Aorta (tissue), 5 donors: ENCODE measurements at regions not wholly inside any gene's neighbourhood (a gene's known extent, or its start where the extent isn't known, plus 50 kb on each side); places are given as distances from the start of the nearest gene placed in this dataset.

ENCODE experiments used
- ATAC-seq: fragments of 200-7000 bp; cut with Tn5 transposase; one replicate; pipeline ENCODE4 v1.9.1; 2022; ENCODE audit warnings: moderate library complexity; ENCODE audit not compliant: low FRiP score
- DNase-seq, 2 donors: peaks; one replicate each; pipeline ENCODE4 v3.0.0-alpha.2; 2020
- H3K27ac ChIP-seq, 2 donors: one replicate each; pipeline ENCODE4 v1.5.1; 2013; ENCODE audit warnings: low read length in 2 of 2, mild to moderate bottlenecking in 2 of 2, moderate library complexity in 2 of 2, control low read depth in 1 of 2, inconsistent platforms in 1 of 2, low read depth in 1 of 2
- H3K27me3 ChIP-seq, 2 donors: one replicate each; pipeline ENCODE4 v1.6.1; 2013; ENCODE audit warnings: control low read depth in 1 of 2, low read length in 1 of 2, mild to moderate bottlenecking in 1 of 2, moderate library complexity in 1 of 2; ENCODE audit not compliant: insufficient read depth in 2 of 2, control insufficient read depth in 1 of 2
- H3K36me3 ChIP-seq, 2 donors: one replicate each; pipeline ENCODE4 v1.6.1; 2013; ENCODE audit warnings: control low read depth in 1 of 2, low read length in 1 of 2, mild to moderate bottlenecking in 1 of 2; ENCODE audit not compliant: insufficient read depth in 2 of 2, control insufficient read depth in 1 of 2
- H3K4me1 ChIP-seq, 2 donors: one replicate each; pipeline ENCODE4 v1.6.1; 2013; ENCODE audit warnings: low read length in 2 of 2, control low read depth in 1 of 2, mild to moderate bottlenecking in 1 of 2, moderate library complexity in 1 of 2; ENCODE audit not compliant: insufficient read depth in 2 of 2, control insufficient read depth in 1 of 2
- H3K4me3 ChIP-seq, 2 donors: one replicate each; pipeline ENCODE4 v1.5.1; 2013; ENCODE audit warnings: low read length in 2 of 2, control low read depth in 1 of 2, mild to moderate bottlenecking in 1 of 2
- H3K9me3 ChIP-seq: one replicate; pipeline ENCODE4 v1.6.1; 2013; ENCODE audit warnings: mild to moderate bottlenecking, low read length; ENCODE audit not compliant: control insufficient read depth
- WGBS, 2 donors: extraction: QIAGEN DNeasy Blood & Tissue Kit; methylation state at CpG; one replicate each; pipeline ENCODE4 v1.1.7; 2013; 5-methylcytosine and 5-hydroxymethylcytosine counted together
- intact Hi-C, 2 donors: fragments of 100-400 bp; cut with DNase I; formaldehyde crosslinking; loops; one replicate each; pipeline versions ENCODE4 v1.14.2 to v1.15.0; 2022
- donor health status: healthy with polysubstance abuse.
- donor health status: Bipolar disorder and iron deficiency.
- donor health status: DM: no; HTN: no; CAD: no.
- donor health status: DM: no; HTN: no; CAD: no.
- donor health status: DM: yes; HTN: yes; CAD: no.

DNA sequence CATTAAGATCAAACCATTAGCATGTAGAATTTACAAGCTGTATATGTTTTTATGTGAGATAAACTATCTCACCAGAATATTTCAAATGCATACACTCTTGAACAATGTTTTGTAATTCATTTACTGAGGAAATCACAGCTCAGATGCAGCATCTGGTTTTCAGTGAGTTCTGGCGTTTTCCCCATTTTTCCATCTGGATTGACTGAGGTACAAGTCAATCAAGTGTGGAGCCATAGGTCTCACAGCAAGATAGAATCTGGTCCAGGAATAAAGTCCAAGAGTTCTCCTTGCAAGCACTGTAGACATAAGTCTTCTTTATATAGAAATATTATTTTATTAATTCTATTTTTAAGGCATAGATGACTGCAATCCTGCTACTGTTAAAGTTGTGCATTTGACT, 219.3 kb downstream of the ZBBX start:
- H3K27me3 ChIP-seq = no peaks in the 10 kb centered on the region
- no peak overlapping the region for H3K4me3 ChIP-seq
- no peak for DNase-seq
- 53 to 79% methylated on average over 1 of the region's 1 CpG for WGBS, 2 donors
- H3K36me3 ChIP-seq = no peaks in the 10 kb centered on the region
- intact Hi-C loops = no loop called here
- H3K9me3 ChIP-seq = no peaks in the 10 kb centered on the region
- no peak for ATAC-seq
- H3K27ac ChIP-seq = no peak overlapping the region
- H3K4me1 ChIP-seq = no peaks in the 10 kb centered on the region

DNA sequence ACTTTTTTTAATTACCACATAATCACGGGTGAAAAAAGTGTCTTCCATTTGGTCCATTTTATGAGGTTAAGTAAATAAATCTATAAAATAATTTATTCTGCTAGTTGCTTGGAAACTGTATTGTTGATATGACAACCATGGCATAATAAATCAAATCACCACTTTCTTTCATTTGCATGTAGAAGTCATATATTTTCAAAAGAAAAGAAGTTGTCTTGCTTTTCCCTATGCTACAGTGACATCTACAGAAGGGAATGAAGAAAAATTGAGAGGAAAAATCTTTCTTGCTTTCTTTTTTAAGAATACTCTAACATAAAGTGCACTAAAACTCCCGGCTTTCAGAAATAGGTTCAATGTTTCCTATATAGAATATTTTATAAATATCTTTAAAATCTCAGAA, 228.5 kb downstream of the ZBBX start:
- no peak overlapping the region for H3K27ac ChIP-seq
- ATAC-seq (no peak), DNase-seq (no peak)
- H3K36me3 ChIP-seq = no peaks in the 10 kb centered on the region
- H3K9me3 ChIP-seq = no peaks in the 10 kb centered on the region
- no peaks in the 10 kb centered on the region for H3K4me1 ChIP-seq
- intact Hi-C loops = no loop called here
- H3K4me3 ChIP-seq = no peak overlapping the region
- WGBS, 2 donors = 29% methylated on average over 2 of the region's 2 CpGs
- no peaks in the 10 kb centered on the region for H3K27me3 ChIP-seq

DNA sequence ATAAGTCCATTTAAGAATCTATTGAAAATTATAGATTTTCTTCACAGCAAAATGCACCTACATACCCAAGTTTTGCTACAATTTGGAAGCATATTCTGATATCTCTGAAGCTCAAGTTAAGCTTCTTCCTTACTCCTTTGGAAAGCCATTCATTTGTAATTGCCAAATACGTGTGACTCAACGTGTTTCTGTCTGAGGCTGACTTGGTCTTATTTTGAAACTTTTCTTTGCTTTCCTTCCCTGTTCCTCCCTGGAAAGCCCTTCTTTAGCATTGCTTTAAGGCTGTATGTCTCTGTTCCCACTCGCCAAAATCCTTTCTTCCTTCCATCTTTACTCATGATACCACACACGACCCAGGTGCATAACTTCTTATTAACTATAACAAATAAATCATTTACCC, 232.0 kb downstream of the ZBBX start:
- 81 to 86% methylated on average over 4 of the region's 4 CpGs for WGBS, 2 donors
- Histone ChIP-seq H3K9me3 (no peaks in the 10 kb centered on the region), H3K27me3 (no peaks in the 10 kb centered on the region), H3K4me3 (no peak overlapping the region), H3K4me1 (no peaks in the 10 kb centered on the region), H3K27ac (no peak overlapping the region), H3K36me3 (no peaks in the 10 kb centered on the region)
- ATAC-seq = no peak
- no peak for DNase-seq
- intact Hi-C loops = no loop called here

DNA sequence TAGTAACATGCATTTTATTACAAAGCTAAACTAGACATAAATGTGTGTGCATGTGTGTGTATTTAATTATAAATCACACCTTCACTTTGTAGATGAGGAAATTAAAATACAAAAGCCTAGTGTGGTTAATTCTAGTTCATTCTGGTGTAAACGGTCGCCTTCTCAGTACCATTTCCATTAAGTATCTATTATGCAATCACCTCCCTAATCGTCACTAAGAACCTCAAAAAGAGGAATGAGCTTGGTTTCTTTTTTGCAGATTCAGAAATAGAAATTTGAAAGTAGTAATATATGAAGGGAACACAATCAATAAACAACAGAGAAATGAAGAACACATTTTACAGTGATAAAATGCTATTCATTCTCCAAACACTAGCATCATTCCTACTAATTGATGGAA, 233.2 kb downstream of the ZBBX start:
- ATAC-seq (no peak), DNase-seq (no peak)
- no peaks in the 10 kb centered on the region for H3K36me3 ChIP-seq
- H3K9me3 ChIP-seq = no peaks in the 10 kb centered on the region
- no peak overlapping the region for H3K4me3 ChIP-seq
- H3K4me1 ChIP-seq = no peaks in the 10 kb centered on the region
- H3K27ac ChIP-seq = no peak overlapping the region
- WGBS, 2 donors = 68 to 85% methylated on average over 3 of the region's 3 CpGs
- H3K27me3 ChIP-seq = no peaks in the 10 kb centered on the region
- intact Hi-C loops = no loop called here

DNA sequence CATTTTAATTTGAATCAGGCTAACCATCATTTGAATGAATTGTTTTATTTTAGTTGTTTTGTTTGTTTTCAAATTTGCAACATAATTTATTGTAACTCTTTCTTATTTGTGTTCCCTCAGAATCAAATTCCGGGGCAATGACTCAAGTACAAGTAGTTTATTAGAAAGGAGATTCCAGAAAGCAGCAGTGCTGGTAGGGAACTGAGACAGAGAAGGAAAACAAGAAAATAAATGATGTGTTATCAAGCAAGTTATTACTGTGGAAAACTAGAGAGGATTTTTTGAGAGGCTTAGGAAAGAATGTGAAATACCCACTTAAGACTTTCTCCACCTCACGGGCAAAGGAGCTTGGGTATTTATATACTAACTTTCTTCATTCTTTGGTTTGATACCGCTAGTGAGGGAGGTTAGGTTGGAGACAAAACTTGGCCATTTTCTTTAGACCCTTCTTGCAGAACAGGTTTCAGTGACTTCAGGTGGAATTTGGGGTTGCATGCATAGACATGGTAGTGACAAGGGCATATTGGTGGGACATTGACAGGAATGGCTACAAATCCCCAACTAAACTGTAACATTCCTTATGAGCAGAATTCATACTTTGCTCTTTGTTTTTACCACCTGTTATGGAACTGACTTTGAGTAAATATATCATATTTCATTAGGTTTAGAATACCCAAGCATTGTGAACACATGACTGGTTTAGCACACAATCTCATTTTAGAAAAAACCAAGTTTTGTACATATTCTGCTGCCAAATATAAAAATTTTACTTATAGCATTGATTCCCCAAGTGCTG, 254.3 kb downstream of the ZBBX start:
- DNase-seq = no peak
- H3K4me1 ChIP-seq = no peaks in the 10 kb centered on the region
- no peaks in the 10 kb centered on the region for H3K36me3 ChIP-seq
- no peak for ATAC-seq
- H3K27me3 ChIP-seq = no peaks in the 10 kb centered on the region
- H3K4me3 ChIP-seq = no peak overlapping the region
- 71 to 73% methylated on average over 3 of the region's 3 CpGs for WGBS, 2 donors
- intact Hi-C loops = no loop called here
- no peaks in the 10 kb centered on the region for H3K9me3 ChIP-seq
- no peak overlapping the region for H3K27ac ChIP-seq

DNA sequence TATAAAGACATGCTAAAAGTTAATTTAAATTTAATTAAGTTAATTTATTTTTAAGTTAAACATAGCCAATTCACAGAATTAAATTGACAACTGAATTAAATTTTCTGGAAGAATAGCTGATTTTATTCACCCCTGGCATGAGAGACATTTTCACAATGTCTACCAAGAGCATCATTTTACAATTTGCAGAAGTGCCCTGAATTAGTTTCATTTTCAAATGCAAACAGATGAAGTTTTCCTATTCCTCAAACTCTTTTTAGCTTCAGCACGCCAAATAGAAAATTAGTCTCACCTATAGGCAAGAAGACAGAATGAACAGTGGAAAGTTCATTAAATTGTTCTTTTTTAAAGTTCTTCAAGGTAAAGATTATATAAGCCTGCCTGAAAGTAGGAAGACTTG, 259.3 kb downstream of the ZBBX start:
- 82 to 85% methylated on average over 1 of the region's 1 CpG for WGBS, 2 donors
- Histone ChIP-seq H3K9me3 (no peaks in the 10 kb centered on the region), H3K36me3 (no peaks in the 10 kb centered on the region), H3K27me3 (no peaks in the 10 kb centered on the region), H3K27ac (no peak overlapping the region), H3K4me3 (no peak overlapping the region), H3K4me1 (no peaks in the 10 kb centered on the region)
- intact Hi-C loops = no loop called here
- DNase-seq (no peak), ATAC-seq (no peak)

DNA sequence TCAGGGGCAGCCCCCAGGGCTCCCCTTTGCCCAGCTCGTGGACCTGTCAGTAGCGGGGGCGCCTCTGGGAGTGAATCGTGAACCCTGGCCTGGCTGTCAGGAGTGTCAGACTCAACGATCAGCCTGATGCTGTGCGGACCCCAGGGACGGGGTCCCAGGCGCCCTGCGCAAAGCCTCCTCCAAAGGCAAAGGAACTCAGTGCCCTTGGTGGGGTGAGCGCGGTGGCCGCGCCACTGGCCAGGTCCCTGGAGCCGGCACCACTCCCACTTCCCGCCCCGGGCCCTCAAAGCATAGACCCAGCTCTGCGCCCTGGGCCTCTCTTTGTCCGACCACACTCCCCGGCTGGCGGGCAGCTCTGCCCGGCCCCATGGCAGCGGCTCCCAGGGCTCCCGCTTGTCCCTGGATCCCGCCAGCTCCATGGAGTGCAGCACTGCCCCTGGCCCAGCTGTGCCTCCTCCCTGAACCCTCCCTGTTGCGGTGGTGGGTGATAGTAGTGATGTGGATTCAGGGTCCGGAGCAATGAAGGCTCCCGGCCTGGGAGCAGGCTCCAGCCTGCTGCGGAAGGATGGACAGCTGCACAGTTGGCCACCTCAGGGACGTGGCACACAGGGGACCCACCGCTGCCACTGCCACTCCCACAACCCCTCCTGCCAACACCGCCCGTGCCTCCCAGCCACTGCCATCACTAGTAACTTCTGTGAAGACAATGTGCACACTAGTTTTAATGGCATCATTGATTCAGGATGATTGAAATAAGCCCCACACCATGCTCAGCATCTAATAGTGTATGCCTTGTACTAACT, 263.8 kb downstream of the ZBBX start:
- DNase-seq = peak in 1 of 2 donors; percentile 54
- WGBS, 2 donors = 93 to 94% methylated on average over 26 to 32 of the region's 32 CpGs

DNA sequence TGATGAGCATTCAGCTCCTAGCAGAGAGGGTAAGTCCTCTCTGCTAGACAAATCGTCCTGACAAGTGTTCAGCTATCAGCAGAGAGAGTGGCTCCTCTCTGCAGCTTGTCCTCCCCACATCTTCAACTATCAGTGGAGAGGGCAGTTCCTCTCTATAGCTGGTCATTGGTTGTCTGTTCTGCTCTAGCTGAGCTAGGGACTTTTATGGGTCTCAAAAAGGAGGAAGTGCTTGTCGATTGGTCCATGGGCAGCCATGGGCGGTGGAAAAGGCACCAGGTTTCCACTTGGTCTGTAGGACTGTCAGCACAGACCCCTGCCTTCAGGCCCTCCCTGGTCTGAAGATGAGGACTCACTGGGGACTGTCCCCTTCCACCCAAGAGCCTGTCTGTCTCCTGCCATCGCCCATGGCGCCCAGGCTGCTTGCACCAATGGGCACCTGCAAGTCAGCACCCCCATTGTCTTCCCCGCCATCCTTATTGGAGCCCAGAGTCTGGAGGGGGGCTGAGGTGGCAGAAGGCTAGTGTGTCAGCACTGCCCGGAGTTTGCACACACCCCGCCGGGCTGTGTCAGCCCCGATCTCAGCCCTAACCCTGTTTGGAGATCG, 264.7 kb downstream of the ZBBX start:
- Histone ChIP-seq H3K4me1 (peaks cover 0 to 2% of the 10 kb centered on the region in 2 donors), H3K9me3 (no peaks in the 10 kb centered on the region), H3K4me3 (no peak overlapping the region), H3K27ac (no peak overlapping the region), H3K27me3 (no peaks in the 10 kb centered on the region), H3K36me3 (no peaks in the 10 kb centered on the region)
- intact Hi-C loops = no loop called here
- WGBS, 2 donors = 90 to 92% methylated on average over 11 of the region's 11 CpGs
- ATAC-seq = no peak
- DNase-seq = peak; percentile 29 to 43

More for the DNA sequence above, 263.8 kb downstream of the ZBBX start:
- Histone ChIP-seq H3K4me1 (peaks cover 0 to 2% of the 10 kb centered on the region in 2 donors), H3K9me3 (no peaks in the 10 kb centered on the region), H3K27ac (no peak overlapping the region), H3K36me3 (no peaks in the 10 kb centered on the region), H3K27me3 (no peaks in the 10 kb centered on the region), H3K4me3 (no peak overlapping the region)
- intact Hi-C loops = no loop called here
- ATAC-seq = peak; percentile 45
